Psoas muscle (tissue), 7 donors: ENCODE measurements at regions not wholly inside any gene's neighbourhood (a gene's known extent, or its start where the extent isn't known, plus 50 kb on each side); places are given as distances from the start of the nearest gene placed in this dataset.
"Not testable (repeated sequence)": the region's sequence is repeated elsewhere in the genome, so short reads cannot be mapped to it uniquely, and the experiment has no call there.

Experiments used
- ATAC-seq, 4 donors: fragments of 200-7000 bp; cut with Tn5 transposase; one replicate each; pipeline ENCODE4 v1.9.1; 2020; ENCODE audit warnings: moderate library complexity in 3 of 4, mild to moderate bottlenecking in 2 of 4
- DNase-seq, 2 donors: peaks; one replicate each; pipeline ENCODE4 v3.0.0-alpha.2; 2020
- H3K27ac ChIP-seq: fragments of 200-600 bp; one replicate; pipeline ENCODE4 v1.8.0; 2022
- H3K27me3 ChIP-seq, 3 donors: fragments of 200-600 bp in 1 of 3; one replicate each; pipeline versions ENCODE4 v1.6.1 to v1.8.0; 2013 to 2022; ENCODE audit warnings: low read length in 2 of 3, mild to moderate bottlenecking in 2 of 3, moderate library complexity in 1 of 3; ENCODE audit not compliant: insufficient read depth in 3 of 3
- H3K36me3 ChIP-seq, 2 donors: fragments of 200-600 bp in 1 of 2; one replicate each; pipeline versions ENCODE4 v1.6.1 to v1.8.0; 2013 to 2022; ENCODE audit warnings: low read depth in 1 of 2, mild to moderate bottlenecking in 1 of 2, moderate library complexity in 1 of 2; ENCODE audit not compliant: insufficient read depth in 1 of 2
- H3K4me1 ChIP-seq: fragments of 200-600 bp; one replicate; pipeline ENCODE4 v1.8.0; 2022
- H3K4me3 ChIP-seq: fragments of 200-600 bp; one replicate; pipeline ENCODE4 v1.8.0; 2022; ENCODE audit warnings: mild to moderate bottlenecking
- H3K9me3 ChIP-seq: fragments of 200-600 bp; one replicate; pipeline ENCODE4 v1.8.0; 2022
- WGBS, 3 donors: extraction: QIAGEN DNeasy Blood & Tissue Kit; methylation state at CpG; one replicate each; pipeline versions ENCODE4 v1.1.6 to v1.1.7; 2013; 5-methylcytosine and 5-hydroxymethylcytosine counted together
- intact Hi-C, 2 donors: fragments of 100-400 bp; cut with DNase I; formaldehyde crosslinking; loops; one replicate each; pipeline versions ENCODE4 v1.11.0 to v1.14.2; 2022
- TF ChIP-seq, protein P1 (sequence below): fragments of 200-600 bp; IDR thresholded peaks from one replicate; pipeline ENCODE4 v1.8.0; 2022; ENCODE audit warnings: antibody characterized with exemption
- donor health status: healthy with polysubstance abuse.
- donor health status: DM: no; HTN: no; CAD: no; lungs with moderate emphysema.
- donor health status: Bipolar disorder and iron deficiency.
- donor health status: healthy.
- donor health status: DM: yes; HTN: yes; CAD: no.
- donor health status: DM: no; HTN: no; CAD: no.
- donor health status: DM: yes; HTN: yes; CAD: no.

DNA sequence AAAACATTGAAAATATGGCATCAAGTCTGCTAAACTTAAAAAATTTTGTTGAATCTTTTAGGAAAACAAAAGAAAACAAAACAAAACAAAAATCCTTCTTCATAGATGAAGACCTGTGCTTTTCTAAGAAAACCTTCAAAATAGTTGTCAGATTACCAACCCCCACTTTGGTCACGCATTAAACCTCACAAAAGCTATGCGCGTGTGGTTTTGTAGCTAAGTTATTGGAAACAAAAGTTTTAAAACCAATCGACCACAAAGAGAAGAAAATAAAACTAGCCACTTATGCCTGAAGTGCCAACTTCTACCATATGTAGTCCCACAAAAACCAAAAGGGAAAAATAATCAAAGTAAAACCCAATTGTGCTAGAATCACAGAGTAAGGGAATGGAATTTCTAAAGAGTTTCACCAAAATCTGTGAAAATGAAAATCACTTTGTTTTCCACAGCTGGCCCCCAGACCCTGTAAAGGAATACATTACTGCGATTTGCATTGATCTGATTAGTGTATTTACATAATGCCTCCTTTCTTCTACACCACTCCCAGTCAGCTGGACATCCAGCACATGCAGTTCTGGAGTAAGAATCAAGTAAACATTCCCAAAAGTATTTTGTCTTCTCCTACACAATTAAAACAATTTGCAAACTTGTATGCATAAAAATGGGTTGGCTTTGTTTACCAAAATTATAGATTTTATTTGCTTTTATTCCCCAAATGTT lies 330.1 kb upstream of the DKK2 start:
- no peaks in the 10 kb centered on the region for H3K4me1 ChIP-seq
- H3K27ac ChIP-seq: no peak overlapping the region
- no peaks in the 10 kb centered on the region for H3K27me3 ChIP-seq
- H3K4me3 ChIP-seq: no peak overlapping the region
- H3K36me3 ChIP-seq: no peaks in the 10 kb centered on the region
- intact Hi-C loops: no loop called here
- no peak for DNase-seq
- TF ChIP-seq, protein P1, sequence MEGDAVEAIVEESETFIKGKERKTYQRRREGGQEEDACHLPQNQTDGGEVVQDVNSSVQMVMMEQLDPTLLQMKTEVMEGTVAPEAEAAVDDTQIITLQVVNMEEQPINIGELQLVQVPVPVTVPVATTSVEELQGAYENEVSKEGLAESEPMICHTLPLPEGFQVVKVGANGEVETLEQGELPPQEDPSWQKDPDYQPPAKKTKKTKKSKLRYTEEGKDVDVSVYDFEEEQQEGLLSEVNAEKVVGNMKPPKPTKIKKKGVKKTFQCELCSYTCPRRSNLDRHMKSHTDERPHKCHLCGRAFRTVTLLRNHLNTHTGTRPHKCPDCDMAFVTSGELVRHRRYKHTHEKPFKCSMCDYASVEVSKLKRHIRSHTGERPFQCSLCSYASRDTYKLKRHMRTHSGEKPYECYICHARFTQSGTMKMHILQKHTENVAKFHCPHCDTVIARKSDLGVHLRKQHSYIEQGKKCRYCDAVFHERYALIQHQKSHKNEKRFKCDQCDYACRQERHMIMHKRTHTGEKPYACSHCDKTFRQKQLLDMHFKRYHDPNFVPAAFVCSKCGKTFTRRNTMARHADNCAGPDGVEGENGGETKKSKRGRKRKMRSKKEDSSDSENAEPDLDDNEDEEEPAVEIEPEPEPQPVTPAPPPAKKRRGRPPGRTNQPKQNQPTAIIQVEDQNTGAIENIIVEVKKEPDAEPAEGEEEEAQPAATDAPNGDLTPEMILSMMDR: no peak
- H3K9me3 ChIP-seq: no peaks in the 10 kb centered on the region
- 62 to 70% (median 66%) methylated on average over 5 of the region's 5 CpGs for WGBS, 3 donors
- no peak for ATAC-seq

- Histone ChIP-seq H3K9me3 (no peaks in the 10 kb centered on the region), H3K4me3 (no peak overlapping the region), H3K36me3 (no peaks in the 10 kb centered on the region), H3K27me3 (no peaks in the 10 kb centered on the region), H3K4me1 (no peaks in the 10 kb centered on the region), H3K27ac (no peak overlapping the region)
- no peak for DNase-seq
- WGBS, 3 donors: 34 to 91% (median 86%) methylated on average over 2 of the region's 2 CpGs
- TF ChIP-seq, protein P1: no peak
- ATAC-seq: no peak
- intact Hi-C loops: no loop called here
Observed at GRCh38 chr4:107363125-107363524, 327.0 kb upstream of the DKK2 start.

GRCh38 chr4:107359208-107359607 lies 323.1 kb upstream of the DKK2 start:
- TF ChIP-seq, protein P1: no peak
- Histone ChIP-seq H3K4me1 (no peaks in the 10 kb centered on the region), H3K36me3 (no peaks in the 10 kb centered on the region), H3K27me3 (no peaks in the 10 kb centered on the region), H3K4me3 (no peak overlapping the region), H3K27ac (no peak overlapping the region), H3K9me3 (no peaks in the 10 kb centered on the region)
- ATAC-seq: no peak
- WGBS, 3 donors: 82 to 97% (median 87%) methylated on average over 1 of the region's 1 CpG
- intact Hi-C loops: no loop called here
- no peak for DNase-seq

DNA sequence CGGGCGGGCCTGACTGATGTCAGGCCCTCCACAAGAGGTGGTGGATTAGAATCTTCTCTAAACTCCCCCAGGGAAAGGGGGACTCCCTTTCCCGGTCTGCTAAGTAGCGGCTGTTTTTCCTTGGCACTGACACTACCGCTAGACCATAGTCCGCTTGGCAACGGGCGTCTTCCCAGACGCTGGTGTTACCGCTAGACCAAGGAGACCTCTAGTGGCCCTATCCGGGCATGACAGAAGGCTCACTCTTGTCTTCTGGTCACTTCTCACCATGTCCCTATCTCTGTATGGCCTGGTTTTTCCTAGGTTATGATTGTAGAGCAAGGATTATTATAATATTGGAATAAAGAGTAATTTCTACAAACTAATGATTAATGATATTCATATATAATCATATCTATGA lies 318.2 kb upstream of the DKK2 start:
- H3K9me3 ChIP-seq, H3K27ac ChIP-seq, H3K36me3 ChIP-seq, DNase-seq, ATAC-seq, H3K4me1 ChIP-seq, H3K4me3 ChIP-seq, intact Hi-C loops, H3K27me3 ChIP-seq: not testable (repeated sequence)
- 57 to 90% (median 83%) methylated on average over 11 of the region's 11 CpGs for WGBS, 3 donors

GRCh38 chr4:107351196-107351595 lies 315.1 kb upstream of the DKK2 start:
- no peaks in the 10 kb centered on the region for H3K27me3 ChIP-seq
- H3K27ac ChIP-seq: no peak overlapping the region
- H3K4me3 ChIP-seq: no peak overlapping the region
- no peaks in the 10 kb centered on the region for H3K36me3 ChIP-seq
- no peaks in the 10 kb centered on the region for H3K9me3 ChIP-seq
- DNase-seq: no peak
- TF ChIP-seq, protein P1: no peak
- ATAC-seq: no peak
- intact Hi-C loops: no loop called here
- no peaks in the 10 kb centered on the region for H3K4me1 ChIP-seq
